GM20000 (cell line): ENCODE measurements at regions not wholly inside any gene's neighbourhood (a gene's known extent, or its start where the extent isn't known, plus 50 kb on each side); places are given as distances from the start of the nearest gene placed in this dataset.

ENCODE experiments used
- DNase-seq: peaks from one replicate; pipeline ENCODE4 v3.0.0; 2012; ENCODE audit warnings: low spot score
- CTCF ChIP-seq: IDR thresholded peaks from 2 replicates; pipeline ENCODE4 v1.5.1; 2012; ENCODE audit warnings: mild to moderate bottlenecking, control low read depth; ENCODE audit errors: extremely low read depth, missing control alignments

- TF ChIP-seq CTCF: no peak
- no peak for DNase-seq
Observed at GRCh38 chr4:31130930-31131329, 410.8 kb downstream of the PCDH7 start.

GRCh38 chr4:31134720-31135119 is 414.6 kb downstream of the PCDH7 start:
- no peak for DNase-seq
- TF ChIP-seq CTCF: no peak

GRCh38 chr4:31139767-31140166 is 419.6 kb downstream of the PCDH7 start:
- no peak for DNase-seq
- no peak for TF ChIP-seq CTCF

- DNase-seq: no peak
- TF ChIP-seq CTCF: no peak
Observed at GRCh38 chr4:31141095-31141831, 421.1 kb downstream of the PCDH7 start.

GRCh38 chr4:31141832-31142142 is 421.6 kb downstream of the PCDH7 start:
- no peak for DNase-seq
- no peak for TF ChIP-seq CTCF

- DNase-seq: no peak
- TF ChIP-seq CTCF: no peak
Observed at GRCh38 chr4:31146366-31146765, 426.2 kb downstream of the PCDH7 start.

GRCh38 chr4:31148990-31149389 is 428.8 kb downstream of the PCDH7 start:
- DNase-seq: no peak
- TF ChIP-seq CTCF: no peak
